ENCODE measurements at regions not wholly inside any gene's neighbourhood (a gene's known extent, or its start where the extent isn't known, plus 50 kb on each side); places are given as distances from the start of the nearest gene placed in this dataset.

- Histone ChIP-seq H3K9ac (ENCODE audit: low read length) (no peak overlapping the region), H3K79me2 (ENCODE audit: control insufficient read depth, insufficient read depth, low read length) (no peaks in the 10 kb centered on the region), H3K36me3 (replicated peaks in 1 of 2; ENCODE audit: control extremely low read depth in 1 of 2, control insufficient read depth in 1 of 2, extremely low read depth in 1 of 2, insufficient read depth in 2 of 2, low read length in 1 of 2) (no peaks in the 10 kb centered on the region), H3K27me3 (replicated peaks in 1 of 4; ENCODE audit: control extremely low read depth in 1 of 4, control insufficient read depth in 3 of 4, insufficient read depth in 4 of 4, low read length in 3 of 4) (peaks cover 0 to 12% (median 2%) of the 10 kb centered on the region in 4 experiments), H2AFZ (ENCODE audit: insufficient read depth, low read depth, low read length, poor library complexity, severe bottlenecking) (no peak overlapping the region), H3K4me2 (replicated peaks; ENCODE audit: low read depth, low read length, poor library complexity, severe bottlenecking) (no peak overlapping the region), H3K27ac (ENCODE audit: low read length in 2 of 2) (no peak overlapping the region), H4K20me1 (ENCODE audit: control insufficient read depth, insufficient read depth, low read length, poor library complexity, severe bottlenecking) (no peaks in the 10 kb centered on the region), H3K4me1 (ENCODE audit: control insufficient read depth in 2 of 2, insufficient read depth in 2 of 2, low read length in 2 of 2) (no peaks in the 10 kb centered on the region), H3K4me3 (ENCODE audit: control extremely low read depth in 1 of 5, extremely low read depth in 1 of 5, insufficient read depth in 1 of 5, low read depth in 2 of 5, low read length in 4 of 5) (no peak overlapping the region), H3K9me3 (ENCODE audit: control extremely low read depth in 1 of 3, control insufficient read depth in 2 of 3, insufficient read depth in 1 of 3, low read length in 2 of 3) (no peaks in the 10 kb centered on the region)
- intact Hi-C loops (cut with micrococcal nuclease), result no loop called here
- 87% methylated on average over 7 of the region's 14 CpGs for WGBS (ENCODE audit: insufficient coverage)
- no peak for DNase-seq
- peaks cover 45% of the 10 kb centered on the region for H3K27me3 Mint-ChIP-seq
- no peaks in the 10 kb centered on the region for H3K9me3 Mint-ChIP-seq (ENCODE audit: insufficient read depth)
- no peak overlapping the region for H3K27ac Mint-ChIP-seq
- POLR2A ChIA-PET, result no interaction called here
- no peaks in the 10 kb centered on the region for H3K4me1 Mint-ChIP-seq
- CTCF ChIA-PET, result no interaction called here
- no peak for ATAC-seq (ENCODE audit: low read depth)
- H3K4me3 Mint-ChIP-seq, result no peak overlapping the region
- TF ChIP-seq CTCF (IDR thresholded peaks at IDR 0.05), result no peak
- TF ChIP-seq EZH2 (IDR thresholded peaks at IDR 0.05; ENCODE audit: borderline replicate concordance, insufficient read depth, low read depth, low read length, poor library complexity, severe bottlenecking), result no peak
Observed at GRCh38 chr1:17913326-17914115, 158.4 kb downstream of the ACTL8 start.

- Histone ChIP-seq H3K27ac (ENCODE audit: low read length in 2 of 2) (no peak overlapping the region), H4K20me1 (ENCODE audit: control insufficient read depth, insufficient read depth, low read length, poor library complexity, severe bottlenecking) (no peaks in the 10 kb centered on the region), H2AFZ (ENCODE audit: insufficient read depth, low read depth, low read length, poor library complexity, severe bottlenecking) (no peak overlapping the region), H3K4me3 (ENCODE audit: control extremely low read depth in 1 of 5, extremely low read depth in 1 of 5, insufficient read depth in 1 of 5, low read depth in 2 of 5, low read length in 4 of 5) (no peak overlapping the region), H3K4me2 (replicated peaks; ENCODE audit: low read depth, low read length, poor library complexity, severe bottlenecking) (no peak overlapping the region), H3K79me2 (ENCODE audit: control insufficient read depth, insufficient read depth, low read length) (no peaks in the 10 kb centered on the region), H3K9ac (ENCODE audit: low read length) (no peak overlapping the region), H3K4me1 (ENCODE audit: control insufficient read depth in 2 of 2, insufficient read depth in 2 of 2, low read length in 2 of 2) (no peaks in the 10 kb centered on the region), H3K36me3 (replicated peaks in 1 of 2; ENCODE audit: control extremely low read depth in 1 of 2, control insufficient read depth in 1 of 2, extremely low read depth in 1 of 2, insufficient read depth in 2 of 2, low read length in 1 of 2) (no peaks in the 10 kb centered on the region), H3K9me3 (ENCODE audit: control extremely low read depth in 1 of 3, control insufficient read depth in 2 of 3, insufficient read depth in 1 of 3, low read length in 2 of 3) (no peaks in the 10 kb centered on the region), H3K27me3 (replicated peaks in 1 of 4; ENCODE audit: control extremely low read depth in 1 of 4, control insufficient read depth in 3 of 4, insufficient read depth in 4 of 4, low read length in 3 of 4) (peaks cover 0 to 15% (median 1%) of the 10 kb centered on the region in 4 experiments)
- ATAC-seq (ENCODE audit: low read depth) (no peak), DNase-seq (no peak)
- intact Hi-C loops (cut with micrococcal nuclease), result no loop called here
- POLR2A ChIA-PET, result no interaction called here
- no peaks in the 10 kb centered on the region for H3K4me1 Mint-ChIP-seq
- H3K9me3 Mint-ChIP-seq (ENCODE audit: insufficient read depth), result no peaks in the 10 kb centered on the region
- no peak overlapping the region for H3K4me3 Mint-ChIP-seq
- 65% methylated on average over 5 of the region's 7 CpGs for WGBS (ENCODE audit: insufficient coverage)
- no peak overlapping the region for H3K27ac Mint-ChIP-seq
- TF ChIP-seq CTCF (IDR thresholded peaks at IDR 0.05) (no peak), EZH2 (IDR thresholded peaks at IDR 0.05; ENCODE audit: borderline replicate concordance, insufficient read depth, low read depth, low read length, poor library complexity, severe bottlenecking) (no peak)
- H3K27me3 Mint-ChIP-seq, result peaks cover 43% of the 10 kb centered on the region
- CTCF ChIA-PET, result no interaction called here
Observed at GRCh38 chr1:17914131-17914530, 159.0 kb downstream of the ACTL8 start.
